Activated gamma-delta T cell (primary cell): ENCODE measurements at regions not wholly inside any gene's neighbourhood (a gene's known extent, or its start where the extent isn't known, plus 50 kb on each side); places are given as distances from the start of the nearest gene placed in this dataset.

Experiments used
- DNase-seq: peaks from one replicate; lab custom pipeline; 2025; lab: John Stamatoyannopoulos, UW

GRCh38 chr7:84495128-84495527 is 300.5 kb upstream of the SEMA3A start:
- no peak for DNase-seq

GRCh38 chr7:84492098-84493034 is 297.8 kb upstream of the SEMA3A start:
- no peak for DNase-seq

- no peak for DNase-seq
These were observed 296.1 kb upstream of the SEMA3A start for GRCh38 chr7:84490661-84491060.

GRCh38 chr7:84484502-84485079 is 290.0 kb upstream of the SEMA3A start:
- no peak for DNase-seq

- no peak for DNase-seq
These were observed 287.9 kb upstream of the SEMA3A start for GRCh38 chr7:84482476-84482875.

GRCh38 chr7:84479059-84479458 is 284.5 kb upstream of the SEMA3A start:
- DNase-seq, result no peak

- no peak for DNase-seq
These were observed 283.3 kb upstream of the SEMA3A start for GRCh38 chr7:84477786-84478478.

GRCh38 chr7:84474436-84474835 is 279.8 kb upstream of the SEMA3A start:
- no peak for DNase-seq

- DNase-seq, result no peak
These were observed 277.0 kb upstream of the SEMA3A start for GRCh38 chr7:84471576-84471975.

- no peak for DNase-seq
These were observed 274.4 kb upstream of the SEMA3A start for GRCh38 chr7:84469034-84469433.

- no peak for DNase-seq
These were observed 267.7 kb upstream of the SEMA3A start for GRCh38 chr7:84462259-84462658.

- DNase-seq, result no peak
These were observed 266.5 kb upstream of the SEMA3A start for GRCh38 chr7:84461093-84461492.

- DNase-seq, result no peak
These were observed 261.2 kb upstream of the SEMA3A start for GRCh38 chr7:84455788-84456187.

- DNase-seq, result no peak
These were observed 259.8 kb upstream of the SEMA3A start for GRCh38 chr7:84454174-84454959.

GRCh38 chr7:84452618-84453017 is 258.0 kb upstream of the SEMA3A start:
- DNase-seq, result no peak

GRCh38 chr7:84450772-84451171 is 256.2 kb upstream of the SEMA3A start:
- no peak for DNase-seq

- DNase-seq, result no peak
These were observed 253.2 kb upstream of the SEMA3A start for GRCh38 chr7:84447636-84448293.

GRCh38 chr7:84446991-84447480 is 252.4 kb upstream of the SEMA3A start:
- DNase-seq, result no peak

- DNase-seq, result no peak
These were observed 231.2 kb upstream of the SEMA3A start for GRCh38 chr7:84425702-84426259.

GRCh38 chr7:84422790-84423189 is 228.2 kb upstream of the SEMA3A start:
- no peak for DNase-seq
